Endothelial cell of umbilical vein (primary cell): ENCODE measurements at regions not wholly inside any gene's neighbourhood (a gene's known extent, or its start where the extent isn't known, plus 50 kb on each side); places are given as distances from the start of the nearest gene placed in this dataset.

ENCODE experiments used
- BruUV-seq: library from RNA; stranded (reverse); fragments of 400-500 nt; replicated peaks from 2 replicates; lab custom pipeline; 2021; lab: Mats Ljungman, UMichigan
- CTCF ChIA-PET: fragments of 300-600, 350-600 bp; sonication (Branson Sonifier 250); formaldehyde crosslinking; loops from one replicate; lab custom pipeline; 2021; ENCODE audit warnings: antibody characterized with exemption, inconsistent platforms; lab: Charles Lee
- POLR2A ChIA-PET: fragments of 300-600, 350-600 bp; sonication (Branson Sonifier 250); formaldehyde crosslinking; loops from one replicate; lab custom pipeline; 2021; ENCODE audit warnings: antibody characterized with exemption, inconsistent platforms; lab: Charles Lee
- DNase-seq: peaks from one replicate; pipeline ENCODE4 v3.0.0-alpha.2; 2011; ENCODE audit warnings: low read depth, low spot score
- FAIRE-seq: peaks from 2 replicates; lab custom pipeline; 2011; peaks lifted over from hg19 to GRCh38; lab: Jason Lieb, UNC
- H2AFZ ChIP-seq: 2 replicates; pipeline ENCODE4 v1.6.0; 2012; ENCODE audit warnings: low read depth, low read length, control low read depth, inconsistent platforms
- H3K27ac ChIP-seq: 2 replicates; pipeline ENCODE4 v1.5.1; 2011; ENCODE audit warnings: low read depth, mild to moderate bottlenecking, control low read depth, low read length, moderate library complexity; ENCODE audit not compliant: insufficient read depth
- H3K27me3 ChIP-seq, 2 experiments: 2 replicates each; pipeline versions ENCODE4 v1.6.0 to v1.6.1; 2011; ENCODE audit warnings: low read length in 2 of 2, mixed read lengths in 1 of 2; ENCODE audit not compliant: control insufficient read depth in 2 of 2, insufficient read depth in 2 of 2
- H3K36me3 ChIP-seq, 2 experiments: 2 replicates in 1 of 2; 3 replicates in 1 of 2; pipeline ENCODE4 v1.5.1; 2011; ENCODE audit warnings: low read length in 2 of 2, mild to moderate bottlenecking in 1 of 2, moderate library complexity in 1 of 2; ENCODE audit not compliant: control insufficient read depth in 2 of 2, insufficient read depth in 2 of 2; ENCODE audit errors: extremely low read depth in 1 of 2
- H3K4me1 ChIP-seq: 3 replicates; pipeline ENCODE4 v1.5.1; 2011; ENCODE audit warnings: mild to moderate bottlenecking, low read length; ENCODE audit not compliant: control insufficient read depth, insufficient read depth; ENCODE audit errors: extremely low read depth
- H3K4me2 ChIP-seq: 2 replicates; pipeline ENCODE4 v1.6.1; 2011; ENCODE audit warnings: low read length, control low read depth, mixed read lengths; ENCODE audit not compliant: insufficient read depth
- H3K4me3 ChIP-seq, 3 experiments: fragments of 200-600 bp in 1 of 3; sonication (generic), shearing (Covaris generic) in 1 of 3; replicated peaks in 1 of 3; 2 replicates each; pipeline ENCODE4 v1.5.1; 2011 to 2016; ENCODE audit warnings: control low read depth in 3 of 3, low read length in 3 of 3, mild to moderate bottlenecking in 2 of 3, inconsistent platforms in 1 of 3, low read depth in 1 of 3, moderate library complexity in 1 of 3; ENCODE audit not compliant: insufficient read depth in 1 of 3
- H3K79me2 ChIP-seq: 2 replicates; pipeline ENCODE4 v1.6.0; 2012; ENCODE audit warnings: low read length, inconsistent platforms; ENCODE audit not compliant: control insufficient read depth, insufficient read depth
- H3K9ac ChIP-seq: replicated peaks from 2 replicates; pipeline ENCODE3; 2011; ENCODE audit warnings: low read length, control low read depth; ENCODE audit not compliant: insufficient read depth; ENCODE audit errors: extremely low read depth
- H3K9me1 ChIP-seq: replicated peaks from 3 replicates; pipeline ENCODE4 v1.6.0; 2011; ENCODE audit warnings: mild to moderate bottlenecking, low read length; ENCODE audit not compliant: control insufficient read depth, insufficient read depth; ENCODE audit errors: extremely low read depth
- H3K9me3 ChIP-seq: replicated peaks from 2 replicates; pipeline ENCODE4 v1.5.1; 2012; ENCODE audit warnings: low read length, inconsistent platforms; ENCODE audit not compliant: control insufficient read depth, insufficient read depth
- H4K20me1 ChIP-seq: replicated peaks from 2 replicates; pipeline ENCODE3; 2011; ENCODE audit warnings: mild to moderate bottlenecking, low read length; ENCODE audit not compliant: control insufficient read depth, insufficient read depth; ENCODE audit errors: extremely low read depth
- CTCF ChIP-seq, 2 donors: IDR thresholded peaks; 1 replicate in 1 of 2; 2 replicates in 1 of 2; pipeline ENCODE4 v1.5.1; 2011; ENCODE audit warnings: low read length in 2 of 2, mild to moderate bottlenecking in 2 of 2, moderate library complexity in 2 of 2, control low read depth in 1 of 2, inconsistent platforms in 1 of 2, low read depth in 1 of 2; ENCODE audit not compliant: insufficient read depth in 1 of 2; ENCODE audit errors: extremely low read depth in 1 of 2
- EZH2 ChIP-seq: IDR thresholded peaks from 2 replicates; pipeline ENCODE4 v1.6.1; 2012; ENCODE audit warnings: borderline replicate concordance, low read depth, mild to moderate bottlenecking, moderate library complexity, low read length, inconsistent platforms; ENCODE audit not compliant: severe bottlenecking
- GATA2 ChIP-seq: IDR thresholded peaks from 2 replicates; pipeline ENCODE4 v1.7.0; 2011; ENCODE audit warnings: low read depth, mild to moderate bottlenecking, moderate library complexity, mixed read lengths, low read length; ENCODE audit not compliant: insufficient read length, insufficient read depth
- JUN ChIP-seq: IDR thresholded peaks from 2 replicates; pipeline ENCODE4 v1.6.1; 2011; ENCODE audit warnings: borderline replicate concordance, low read depth; ENCODE audit not compliant: insufficient read length, insufficient read depth
- MYC ChIP-seq: IDR thresholded peaks from one replicate; pipeline ENCODE4 v1.6.1; 2011; ENCODE audit warnings: mild to moderate bottlenecking, low read depth, low read length
- POLR2A ChIP-seq: IDR thresholded peaks from 2 replicates; pipeline ENCODE4 v1.6.1; 2012; ENCODE audit warnings: low read depth, mild to moderate bottlenecking, control low read depth, low read length
- POLR2AphosphoS5 ChIP-seq: IDR thresholded peaks from 2 replicates; pipeline ENCODE4 v1.6.1; 2012; ENCODE audit warnings: low read depth, mild to moderate bottlenecking, control low read depth, low read length, moderate library complexity; ENCODE audit not compliant: insufficient read depth
- dilution Hi-C: fragments of 300-500 bp; cut with MboI; formaldehyde crosslinking; loops from one replicate; pipeline ENCODE4 v1.15.0; 2019; ENCODE audit warnings: low sequenced_read_pairs; ENCODE audit not compliant: extremely low pct_ligation_motif_present
- intact Hi-C: fragments of 100-400 bp; cut with micrococcal nuclease; formaldehyde crosslinking; loops from one replicate; pipeline ENCODE4 v1.10.0; 2022
- TF ChIP-seq, protein P1 (sequence below): IDR thresholded peaks from 2 replicates; pipeline ENCODE4 v1.6.1; 2011; ENCODE audit not compliant: insufficient read depth, insufficient read length

GRCh38 chr14:29459969-29460560, 467.6 kb downstream of the PRKD1 start:
- no TSS peak for BruUV-seq
- dilution Hi-C loops, result no loop called here
- Histone ChIP-seq H2AFZ (no peak overlapping the region), H3K27me3 (no peaks in the 10 kb centered on the region), H4K20me1 (no peaks in the 10 kb centered on the region), H3K27ac (no peak overlapping the region), H3K79me2 (no peaks in the 10 kb centered on the region), H3K9ac (no peak overlapping the region), H3K4me2 (no peak overlapping the region), H3K9me1 (no peaks in the 10 kb centered on the region), H3K36me3 (no peaks in the 10 kb centered on the region), H3K4me1 (peaks cover 3% of the 10 kb centered on the region), H3K9me3 (no peaks in the 10 kb centered on the region), H3K4me3 (no peak overlapping the region)
- intact Hi-C loops, result loop anchor here (5.0 kb wide), 1 partner anchor 688 kb away; no protein-coding TSS in a partner anchor
- TF ChIP-seq JUN (no peak), GATA2 (no peak), CTCF (IDR thresholded peaks at IDR 0.05; ENCODE audit: extremely low read depth in 1 of 2, insufficient read depth in 1 of 2, low read depth in 1 of 2, low read length in 2 of 2) (no peak), POLR2AphosphoS5 (no peak), POLR2A (no peak), EZH2 (no peak), MYC (no peak)
- TF ChIP-seq, protein P1, sequence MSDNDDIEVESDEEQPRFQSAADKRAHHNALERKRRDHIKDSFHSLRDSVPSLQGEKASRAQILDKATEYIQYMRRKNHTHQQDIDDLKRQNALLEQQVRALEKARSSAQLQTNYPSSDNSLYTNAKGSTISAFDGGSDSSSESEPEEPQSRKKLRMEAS, result no peak
- no peak for FAIRE-seq
- CTCF ChIA-PET, result interaction anchor here (1.0 to 2.7 kb wide), 3 partner anchors 17 to 685 kb away, joined by 3 to 12 read pairs (median 4); no protein-coding TSS in a partner anchor
- no peak for DNase-seq
- POLR2A ChIA-PET, result no interaction called here
